GM18858 (cell line): ENCODE measurements at regions not wholly inside any gene's neighbourhood (a gene's known extent, or its start where the extent isn't known, plus 50 kb on each side); places are given as distances from the start of the nearest gene placed in this dataset.
"Not testable (repeated sequence)": the region's sequence is repeated elsewhere in the genome, so short reads cannot be mapped to it uniquely, and the experiment has no call there.

ENCODE experiments used
- ATAC-seq: cut with Tn5 transposase; IDR thresholded peaks from one replicate; pipeline ENCODE4 v1.9.1; 2021; ENCODE audit not compliant: unreplicated experiment

DNA sequence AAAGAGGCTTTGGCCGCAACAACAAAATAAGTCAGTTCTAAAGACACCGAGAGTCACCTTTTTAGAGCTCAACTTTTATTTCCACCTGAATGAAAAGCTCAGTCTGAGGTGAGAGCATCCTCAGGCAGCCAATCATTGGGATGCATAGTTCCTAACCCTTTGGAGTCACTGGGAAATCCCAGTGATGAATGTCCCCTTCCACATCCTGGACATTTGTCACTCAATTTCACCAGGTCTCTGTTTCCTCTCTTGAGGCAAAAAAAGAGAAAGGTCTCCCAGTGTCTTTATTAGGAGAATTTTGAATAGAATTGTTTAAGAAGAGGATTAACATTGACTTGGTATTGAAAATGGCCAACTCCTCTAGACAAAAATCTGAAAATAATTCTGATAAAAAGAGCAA lies 137.5 kb upstream of the SPRED1 start:
- no peak for ATAC-seq

DNA sequence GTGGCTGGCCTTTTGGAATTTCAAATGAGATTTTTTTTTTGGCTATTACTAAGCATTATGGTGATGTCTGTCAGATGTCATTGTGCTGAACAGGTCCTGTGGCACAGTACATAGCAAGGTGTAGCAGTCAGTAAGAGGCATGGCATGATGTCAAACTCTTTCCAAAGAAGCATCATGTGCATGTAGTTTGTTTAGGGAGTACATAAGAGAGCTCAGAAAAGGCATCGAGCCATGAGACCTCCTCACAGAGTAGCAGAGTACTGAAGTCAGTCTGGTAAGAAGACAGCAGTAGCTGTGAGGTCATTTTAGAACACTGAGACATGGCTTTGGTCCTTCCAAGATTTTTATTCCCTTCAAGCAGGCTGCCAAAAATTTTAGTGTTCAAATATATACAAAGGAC lies 134.9 kb upstream of the SPRED1 start:
- ATAC-seq: no peak

DNA sequence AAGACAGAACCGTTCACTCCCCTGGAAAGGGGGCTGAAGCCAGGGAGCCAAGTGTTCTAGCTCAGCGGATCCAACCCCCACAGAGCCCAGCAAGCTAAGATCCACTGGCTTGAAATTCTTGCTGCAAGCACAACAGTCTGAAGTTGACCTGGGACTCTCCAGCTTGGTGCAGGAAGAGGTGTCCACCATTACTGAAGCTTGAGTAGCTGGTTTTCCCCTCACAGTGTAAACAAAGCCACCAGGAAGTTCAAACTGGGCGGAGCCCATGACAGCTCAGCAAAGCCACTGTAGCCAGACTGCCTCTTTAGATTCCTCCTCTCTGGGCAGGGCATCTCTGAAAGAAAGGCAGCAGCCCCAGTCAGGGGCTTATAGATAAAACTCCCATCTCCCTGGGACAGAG lies 132.8 kb upstream of the SPRED1 start:
- ATAC-seq: not testable (repeated sequence)

DNA sequence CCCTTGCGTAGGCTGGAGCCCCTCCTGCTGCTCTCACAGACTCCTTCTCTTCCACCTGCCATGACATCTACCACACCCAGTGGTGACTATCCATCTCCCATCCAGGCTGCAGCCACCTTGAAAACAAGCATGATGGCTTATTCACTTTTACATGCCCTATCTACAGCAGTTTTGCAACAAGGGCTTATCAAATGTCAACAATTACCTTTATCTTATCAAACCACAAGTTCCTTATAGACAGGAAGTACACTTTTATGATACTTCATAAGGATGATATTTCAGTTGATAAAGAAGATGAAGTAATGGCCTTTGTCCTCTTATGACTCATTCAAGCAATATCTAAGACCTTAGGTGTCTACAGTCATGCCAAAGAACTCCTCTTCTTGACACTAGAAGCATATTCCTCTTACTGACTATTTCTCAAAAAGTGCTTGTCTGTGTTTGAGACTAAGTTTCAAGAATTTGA lies 125.3 kb upstream of the SPRED1 start:
- no peak for ATAC-seq

DNA sequence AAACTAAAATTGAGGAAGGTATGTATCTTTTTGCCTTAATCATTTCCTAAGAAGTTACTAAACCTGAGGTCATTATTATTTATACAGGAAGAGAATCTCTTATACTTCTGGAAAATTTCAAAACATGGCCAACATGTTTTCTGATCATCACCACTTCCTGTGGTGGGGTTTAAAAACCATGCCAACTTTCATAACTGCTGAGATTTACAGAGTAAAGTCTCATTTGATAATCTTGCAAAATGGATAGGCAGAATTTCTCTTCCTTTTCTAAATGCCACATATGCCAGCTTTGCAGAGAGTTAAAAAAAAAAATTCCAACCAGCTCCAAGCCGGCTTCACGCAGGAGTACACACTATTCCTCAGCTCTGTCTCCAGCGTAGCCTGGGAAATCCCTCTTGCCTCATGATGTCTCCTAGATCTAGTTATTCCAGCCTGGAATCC lies 124.3 kb upstream of the SPRED1 start:
- no peak for ATAC-seq

DNA sequence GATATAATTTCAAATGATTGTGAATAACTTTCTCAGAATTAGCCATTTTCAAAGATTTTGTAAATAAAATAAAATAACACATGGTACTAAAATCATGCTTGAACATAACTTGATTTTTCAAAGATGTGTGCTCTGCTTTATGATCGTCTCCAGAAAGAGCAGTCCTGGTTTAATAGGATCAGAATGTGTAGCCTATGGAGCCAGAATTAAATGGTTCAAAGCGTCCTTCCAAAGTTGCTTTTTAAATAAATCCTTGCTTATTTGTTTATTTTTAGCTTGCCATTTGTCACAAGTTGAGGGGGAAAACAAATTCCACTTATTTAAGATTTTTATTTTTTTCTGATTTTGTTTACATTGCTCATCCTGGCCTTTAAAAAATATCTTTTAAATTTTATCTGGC lies 123.7 kb upstream of the SPRED1 start:
- no peak for ATAC-seq

DNA sequence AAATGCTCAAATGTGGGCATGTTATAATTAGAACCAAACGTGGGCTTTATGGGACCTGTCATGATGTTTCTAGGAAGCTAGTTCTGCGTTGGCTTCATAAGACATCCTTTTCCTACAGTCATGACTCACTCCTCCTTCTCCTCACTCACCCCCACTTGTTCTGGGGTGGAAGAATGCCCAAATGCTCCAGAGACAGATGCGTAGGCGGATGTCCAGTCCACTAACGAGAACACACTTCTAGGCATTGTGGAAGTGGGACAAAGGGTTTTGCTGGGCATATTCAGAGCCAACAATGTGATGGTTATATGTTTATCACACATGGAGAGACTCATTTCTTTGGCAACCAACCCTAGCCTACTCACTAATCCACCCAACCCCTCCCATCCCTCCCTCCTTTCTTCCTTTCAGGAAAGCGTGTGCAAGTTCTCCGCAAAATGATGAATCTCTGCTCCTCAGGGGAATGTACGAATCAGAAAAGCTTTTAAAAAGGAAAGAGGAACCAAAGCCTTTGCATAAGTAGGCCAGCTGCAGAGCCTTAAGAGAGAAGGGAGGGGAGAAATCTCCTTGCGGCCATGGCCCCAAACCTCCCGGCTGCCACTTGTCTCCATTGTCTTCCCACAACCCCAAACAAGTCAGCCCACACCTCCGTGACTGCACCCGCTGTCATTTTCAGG lies 123.0 kb upstream of the SPRED1 start:
- peak; percentile 56 for ATAC-seq

DNA sequence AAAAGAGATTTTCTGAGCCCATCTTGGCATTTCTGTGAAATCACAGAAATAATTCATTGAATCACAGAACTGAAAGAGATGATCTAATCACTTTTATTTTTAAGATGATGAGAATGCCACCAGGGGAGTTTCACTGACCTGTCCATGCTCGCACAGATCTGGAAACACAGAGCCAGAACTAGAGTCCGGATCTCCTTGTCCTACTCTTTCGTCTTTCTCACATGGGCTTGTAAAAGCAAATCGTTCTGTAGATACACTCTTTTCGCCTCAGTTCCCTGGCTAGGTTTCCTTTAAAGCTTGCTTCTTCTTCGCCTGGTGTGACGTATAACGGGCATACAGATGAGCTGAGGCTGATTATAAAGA lies 122.5 kb upstream of the SPRED1 start:
- peak; percentile 12 for ATAC-seq

DNA sequence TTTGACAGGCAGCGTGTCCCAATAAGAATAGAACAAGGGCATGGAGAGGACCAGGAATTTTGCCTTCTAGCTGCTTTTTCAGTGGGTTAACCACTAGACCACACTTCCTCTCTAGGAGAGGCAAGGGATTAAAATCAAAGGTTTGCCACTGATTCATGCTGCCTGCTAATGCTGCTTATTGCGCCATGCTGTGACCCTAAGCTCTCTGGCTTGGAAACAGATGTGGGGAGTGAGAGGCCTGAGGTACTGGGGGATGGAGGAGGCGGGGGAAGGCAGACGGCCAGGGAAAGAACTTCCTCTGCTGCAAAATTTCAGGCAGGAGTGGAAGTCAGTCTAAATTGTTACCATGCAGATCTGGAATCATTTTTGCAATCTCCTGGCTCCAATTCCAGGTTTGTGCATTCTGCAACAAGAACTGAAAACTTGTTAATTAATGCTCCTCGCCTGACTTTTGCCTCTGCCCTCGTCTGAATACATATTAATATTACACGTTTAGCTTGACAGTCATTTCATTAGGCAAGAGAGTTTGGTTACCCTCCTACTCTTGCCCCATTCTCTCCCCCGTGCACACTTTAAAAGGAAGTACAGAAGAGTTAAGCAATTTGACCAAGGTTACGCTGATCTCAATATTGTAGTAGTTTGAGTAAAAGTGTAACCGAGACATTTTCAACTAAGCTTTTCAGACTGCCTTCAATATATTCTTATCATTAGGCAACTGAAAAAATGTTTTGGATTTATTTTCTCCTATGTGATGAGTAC lies 121.7 kb upstream of the SPRED1 start:
- peak; percentile 59 for ATAC-seq

DNA sequence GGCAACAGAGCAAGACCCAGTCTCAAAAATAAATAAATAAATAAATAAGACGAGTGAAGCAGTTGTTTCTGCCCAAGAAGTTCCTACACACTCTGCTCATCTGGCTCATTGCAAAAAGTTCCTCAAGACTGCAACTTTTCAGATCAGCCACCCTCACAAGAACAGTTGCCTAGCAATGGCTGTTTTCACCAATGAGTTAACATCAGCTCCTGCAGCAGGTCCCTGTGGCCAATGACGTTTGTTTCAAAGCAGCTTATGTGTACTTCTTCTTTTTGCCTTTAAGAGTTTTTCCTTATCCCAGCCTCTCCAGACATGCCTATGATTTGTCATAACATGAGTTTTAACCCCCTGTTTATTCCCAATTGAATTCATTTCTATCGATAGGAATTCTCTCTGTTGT lies 118.4 kb upstream of the SPRED1 start:
- no peak for ATAC-seq

DNA sequence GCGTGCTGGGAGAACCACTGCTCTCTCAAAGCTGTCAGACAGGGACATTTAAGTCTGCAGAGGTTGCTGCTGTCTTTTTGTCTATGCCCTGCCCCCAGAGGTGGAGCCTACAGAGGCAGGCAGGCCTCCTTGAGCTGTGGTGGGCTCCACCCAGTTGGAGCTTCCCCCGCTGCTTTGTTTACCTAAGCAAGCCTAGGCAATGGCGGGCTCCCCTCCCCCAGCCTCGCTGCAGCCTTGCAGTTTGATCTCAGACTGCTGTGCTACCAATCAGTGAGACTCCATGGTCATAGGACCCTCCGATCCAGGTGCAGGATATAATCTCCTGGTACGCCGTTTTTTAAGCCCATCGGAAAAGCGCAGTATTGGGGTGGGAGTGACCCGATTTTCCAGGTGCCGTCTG lies 110.4 kb upstream of the SPRED1 start:
- not testable (repeated sequence) for ATAC-seq

DNA sequence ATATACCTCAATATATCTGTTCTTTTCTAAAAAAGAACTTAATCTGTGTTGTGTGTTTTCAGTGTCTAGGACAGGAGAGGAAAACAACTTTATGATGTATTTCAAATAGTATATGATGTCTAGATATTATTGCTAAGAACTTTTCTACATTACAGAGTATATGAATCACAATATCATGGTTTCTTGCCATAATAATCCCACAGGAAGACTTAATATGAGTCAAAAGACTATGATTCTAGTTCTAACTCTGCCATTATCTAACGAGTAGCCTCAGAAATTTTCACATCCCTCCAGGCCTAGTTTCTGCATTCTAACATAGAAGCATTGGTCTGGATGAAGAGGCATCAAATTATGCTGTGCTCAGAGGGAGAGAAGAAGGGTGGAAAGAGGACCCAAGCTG lies 107.7 kb upstream of the SPRED1 start:
- no peak for ATAC-seq

DNA sequence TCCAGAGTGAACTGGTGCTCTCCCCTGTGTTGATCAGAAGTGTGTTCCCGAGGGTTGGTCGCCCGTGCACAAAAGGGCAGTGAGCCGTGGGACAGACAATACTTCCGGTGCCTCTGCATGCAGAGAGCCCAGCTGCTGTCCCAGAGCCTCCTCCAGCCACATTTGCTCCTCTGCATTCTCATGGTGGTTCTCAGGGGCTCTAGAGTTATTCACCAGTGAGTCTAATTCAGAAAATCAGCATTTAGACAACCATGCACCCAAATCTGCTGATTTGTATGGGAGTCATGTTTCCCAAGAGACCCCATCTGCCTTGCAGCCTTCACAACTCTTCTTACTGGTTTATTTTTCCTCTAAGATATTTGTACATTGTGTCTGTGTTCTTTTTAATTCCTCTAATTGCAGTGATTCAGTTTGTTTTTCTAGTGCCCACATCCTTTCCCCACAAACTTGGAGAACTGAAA lies 107.0 kb upstream of the SPRED1 start:
- ATAC-seq: no peak

DNA sequence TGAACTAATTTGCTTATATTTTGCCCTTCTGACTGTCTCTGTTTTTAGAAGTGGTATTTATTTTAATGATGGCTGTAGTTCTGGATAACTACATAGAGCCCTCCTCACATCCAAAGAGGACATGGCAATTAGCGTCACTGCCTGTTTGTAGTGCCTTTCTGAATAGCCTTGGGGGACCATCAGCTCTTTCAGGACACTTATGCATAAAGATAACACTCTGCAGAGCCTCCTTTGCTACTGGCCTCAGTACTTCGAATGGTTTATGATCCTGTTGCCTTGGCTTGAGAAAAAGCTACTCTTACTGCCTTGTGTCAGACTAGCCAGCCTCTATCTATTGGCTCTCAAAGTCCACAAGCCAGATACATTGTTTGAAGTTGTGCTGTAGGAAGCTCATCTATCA lies 105.4 kb upstream of the SPRED1 start:
- ATAC-seq: no peak

DNA sequence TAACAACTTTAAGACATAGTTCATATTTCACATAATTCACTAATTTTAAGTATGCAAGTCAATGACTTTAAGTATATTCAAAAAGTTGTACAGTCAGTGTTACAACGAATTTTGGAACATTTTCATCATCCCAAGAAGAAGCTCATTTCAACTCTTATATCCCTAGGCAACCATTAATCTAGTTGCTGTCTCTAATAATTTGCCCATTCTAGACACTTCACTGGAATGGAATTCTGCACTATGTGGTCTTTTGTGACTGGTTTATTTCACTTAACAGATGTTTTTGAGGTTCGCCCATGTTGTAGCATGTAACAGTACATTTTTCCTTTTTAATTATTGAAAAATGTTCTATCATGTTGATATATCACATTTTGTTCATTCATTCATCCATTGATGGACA lies 104.2 kb upstream of the SPRED1 start:
- no peak for ATAC-seq

DNA sequence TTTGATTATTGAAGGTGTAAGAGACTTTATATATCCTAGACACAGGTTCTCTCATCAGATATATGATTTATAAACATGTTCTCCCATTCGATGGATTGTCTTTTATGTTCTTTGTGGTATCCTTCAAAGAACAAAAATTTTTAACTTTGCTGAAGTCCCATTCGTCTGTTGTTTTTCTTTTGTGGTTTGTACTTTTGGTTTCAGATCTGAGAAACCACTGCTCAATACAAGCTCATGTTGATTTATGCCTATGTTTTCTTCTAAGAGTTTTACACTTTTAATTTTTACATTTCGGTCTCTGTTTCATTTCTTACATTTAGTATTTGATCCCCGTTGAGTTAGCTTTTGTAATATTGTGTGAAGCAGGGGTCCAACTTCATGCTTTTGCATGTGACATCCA lies 103.3 kb upstream of the SPRED1 start:
- ATAC-seq: no peak

DNA sequence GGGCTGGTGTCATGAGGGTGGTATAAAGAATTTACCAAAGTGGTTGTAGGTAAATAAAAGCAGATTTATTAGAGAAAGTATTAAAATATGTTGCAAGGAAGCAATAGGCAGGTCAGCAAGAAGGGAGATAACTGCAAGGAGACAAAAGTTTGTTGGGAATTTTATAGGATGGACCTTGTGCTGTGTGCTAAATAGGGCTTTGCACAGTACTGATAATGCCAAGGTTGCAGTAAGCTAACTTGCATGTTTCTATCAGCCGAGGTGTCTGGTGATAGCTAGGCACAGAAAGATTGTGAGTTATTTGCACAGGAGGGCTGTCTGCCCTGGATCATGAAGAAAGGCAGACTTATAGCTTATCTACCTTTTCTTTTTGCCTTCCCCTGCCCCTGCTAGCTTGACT lies 102.5 kb upstream of the SPRED1 start:
- no peak for ATAC-seq

DNA sequence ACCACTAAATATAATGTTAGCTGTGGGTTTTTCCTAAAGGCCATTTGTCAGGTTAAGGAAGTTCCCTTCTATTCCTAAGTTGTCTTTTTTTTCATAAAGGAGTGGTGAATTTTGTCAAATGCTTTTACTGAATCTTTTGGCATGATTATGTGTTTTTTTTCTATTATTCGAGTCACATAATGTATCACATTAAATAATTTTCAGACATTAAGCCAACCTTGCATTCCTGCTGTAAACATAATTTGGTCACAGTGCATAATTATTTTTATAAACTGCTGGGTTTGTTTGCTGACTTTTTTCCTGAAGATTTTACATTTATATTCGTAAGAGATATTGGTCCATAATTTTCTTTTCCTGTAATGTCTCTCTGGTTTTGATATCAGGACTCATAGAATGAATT lies 101.8 kb upstream of the SPRED1 start:
- no peak for ATAC-seq

DNA sequence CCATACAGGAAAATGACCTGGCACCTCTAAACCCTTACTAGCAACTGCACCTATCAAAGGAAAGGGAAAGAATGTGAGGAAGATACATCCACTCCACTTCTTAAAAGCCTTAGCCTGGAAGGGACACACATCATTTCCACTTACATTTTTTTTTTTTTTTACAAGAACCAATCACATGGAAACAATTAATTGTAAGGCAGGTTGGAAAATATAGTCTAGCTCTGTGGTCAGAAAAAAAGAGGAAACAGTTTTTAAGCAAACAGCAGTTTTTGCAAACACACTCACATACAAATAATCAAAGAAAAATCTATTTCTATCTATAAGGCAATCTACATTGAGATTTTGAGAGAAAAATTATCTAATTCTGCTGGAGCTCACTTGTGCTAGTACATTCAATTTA lies 98.9 kb upstream of the SPRED1 start:
- ATAC-seq: no peak

DNA sequence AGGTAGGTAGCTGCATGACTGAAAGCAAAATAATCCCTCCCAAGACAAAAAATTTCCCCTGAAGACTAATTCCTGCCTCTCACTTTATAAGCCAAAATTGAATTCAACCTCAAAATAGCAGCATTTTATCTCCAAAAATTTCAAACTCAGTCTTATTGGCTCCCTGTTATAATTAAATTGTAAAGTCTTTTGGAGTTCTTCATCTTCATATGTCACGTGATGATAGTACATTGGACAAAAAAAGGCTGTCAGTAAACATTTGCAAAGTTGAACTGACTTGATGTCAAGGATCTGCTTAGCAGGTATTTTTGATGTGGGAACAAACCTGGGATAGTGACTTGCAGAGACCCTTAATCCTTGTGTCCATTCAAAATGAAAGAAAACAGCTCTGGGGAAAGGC lies 98.4 kb upstream of the SPRED1 start:
- no peak for ATAC-seq

DNA sequence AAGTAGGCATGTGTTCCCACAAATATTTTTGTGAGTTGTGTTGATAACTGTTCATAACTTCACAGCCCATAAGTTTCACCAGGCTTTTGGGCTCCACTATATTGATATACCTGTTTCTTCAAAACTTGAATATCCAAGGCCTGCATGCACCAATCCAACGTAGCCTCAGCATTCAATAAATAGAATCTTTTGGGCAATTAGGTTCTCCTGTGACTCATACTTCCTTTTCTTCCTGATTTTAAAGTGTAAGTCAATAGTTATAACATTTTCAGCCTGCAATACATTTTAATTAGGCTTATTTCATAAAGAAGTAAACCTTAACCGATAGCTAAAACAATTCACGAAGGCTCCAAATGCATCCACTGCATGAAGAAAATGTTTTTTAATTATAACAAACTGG lies 97.8 kb upstream of the SPRED1 start:
- no peak for ATAC-seq

DNA sequence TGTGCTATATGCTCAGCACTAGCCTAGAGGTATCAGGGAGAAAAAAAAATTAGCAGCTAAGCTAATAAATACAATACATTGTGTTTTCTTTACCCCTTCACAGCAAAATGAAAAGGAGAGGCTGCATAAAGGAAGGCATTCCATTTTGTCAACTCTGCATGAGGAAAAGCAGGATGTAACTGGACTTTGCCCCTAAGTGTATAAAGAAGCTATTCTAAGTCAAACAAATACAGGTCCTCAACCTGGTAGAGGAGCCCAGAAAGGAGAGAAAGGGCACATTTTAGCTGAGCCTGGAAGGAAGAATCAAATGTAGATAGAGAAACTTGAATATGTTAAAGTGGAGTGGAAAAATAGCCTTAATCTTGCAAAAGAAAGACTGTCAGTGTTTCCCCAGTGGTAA lies 89.0 kb upstream of the SPRED1 start:
- ATAC-seq: no peak

DNA sequence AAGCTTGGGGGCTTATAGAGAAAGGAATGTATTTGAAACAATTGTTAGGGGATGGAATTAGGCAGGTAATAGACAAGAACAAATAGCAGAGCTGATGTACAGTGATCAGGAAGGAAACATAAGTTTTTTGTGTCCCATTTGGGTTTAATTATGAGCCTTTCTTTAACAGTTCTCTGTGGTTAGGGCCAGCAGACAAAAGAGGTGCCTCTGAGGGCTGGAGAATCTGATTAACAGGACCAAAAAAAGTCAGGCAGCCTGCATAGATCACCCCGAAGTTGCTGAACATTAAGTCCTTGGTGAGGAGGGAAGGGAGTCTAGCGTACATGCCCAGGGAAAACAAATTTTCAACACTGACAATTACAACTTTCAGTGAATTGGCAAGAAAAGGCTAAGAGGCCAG lies 88.6 kb upstream of the SPRED1 start:
- no peak for ATAC-seq
